ENCODE measurements at regions not wholly inside any gene's neighbourhood (a gene's known extent, or its start where the extent isn't known, plus 50 kb on each side); places are given as distances from the start of the nearest gene placed in this dataset.

- TF ChIP-seq ATF3 (IDR thresholded peaks at IDR 0.05; ENCODE audit: insufficient read depth, low read depth, low read length) (no peak), BCL11A (IDR thresholded peaks at IDR 0.05; ENCODE audit: low read depth in 2 of 2, low read length in 2 of 2) (no peak)
These were observed 124.0 kb downstream of the MAF start (continued) for GRCh38 chr16:79476580-79476979.

Data from H1 (cell line).